ENCODE measurements at regions not wholly inside any gene's neighbourhood (a gene's known extent, or its start where the extent isn't known, plus 50 kb on each side); places are given as distances from the start of the nearest gene placed in this dataset.

- Histone ChIP-seq H3K36me3 (ENCODE audit: control insufficient read depth, insufficient read depth, low read length) (no peaks in the 10 kb centered on the region), H3K4me1 (replicated peaks in 1 of 2; ENCODE audit: control insufficient read depth in 2 of 2, insufficient read depth in 2 of 2, low read length in 2 of 2) (no peaks in the 10 kb centered on the region), H2AFZ (ENCODE audit: low read depth, low read length) (no peak overlapping the region), H3K79me2 (ENCODE audit: control insufficient read depth, insufficient read depth, low read length) (no peaks in the 10 kb centered on the region), H3K9me3 (replicated peaks; ENCODE audit: control insufficient read depth, insufficient read depth, low read depth, low read length) (no peaks in the 10 kb centered on the region), H3K9ac (ENCODE audit: insufficient read depth in 1 of 2, low read depth in 2 of 2, low read length in 2 of 2) (no peak overlapping the region), H3K27me3 (ENCODE audit: control insufficient read depth in 2 of 2, insufficient read depth in 2 of 2, low read length in 2 of 2) (no peaks in the 10 kb centered on the region), H3K27ac (ENCODE audit: extremely low read depth, low read depth, low read length) (no peak overlapping the region), H3K9me1 (ENCODE audit: control insufficient read depth, insufficient read depth, low read length) (no peaks in the 10 kb centered on the region), H4K20me1 (replicated peaks; ENCODE audit: control insufficient read depth, insufficient read depth, low read length) (no peaks in the 10 kb centered on the region), H3K4me2 (ENCODE audit: insufficient read depth, low read length) (no peak overlapping the region), H3K4me3 (no peak overlapping the region)
- intact Hi-C loops (cut with micrococcal nuclease) = no loop called here
- FAIRE-seq = no peak
- ChIA-PET CTCF (ENCODE audit: low intra/inter-chr PET ratio) (no interaction called here), POLR2A (no interaction called here)
- WGBS (ENCODE audit: insufficient coverage, low coverage, missing lambda C conversion rate) = 0% methylated on average over 3 of the region's 3 CpGs
- ATAC-seq = no peak
- BruUV-seq (replicated peaks) = no TSS peak
- no peak for DNase-seq (ENCODE audit: extremely low read depth in 1 of 4, low spot score in 3 of 4)
- in situ Hi-C loops (cut with MboI) = no loop called here
- no peak for TF ChIP-seq RBM34 (IDR thresholded peaks at IDR 0.05; ENCODE audit: borderline replicate concordance, insufficient read depth, low read length)
- no peak for TF ChIP-seq ZNF785 (CRISPR knock-in tag; IDR thresholded peaks at IDR 0.05)
- no peak for TF ChIP-seq CXXC5 (CRISPR knock-in tag; IDR thresholded peaks at IDR 0.05)
- TF ChIP-seq CTCF (IDR thresholded peaks at IDR 0.05 in 2 of 3, conservative IDR thresholded peaks at IDR 0.05 in 1 of 3; ENCODE audit: insufficient read depth in 2 of 3, low read depth in 1 of 3, low read length in 3 of 3) = no peak
- TF ChIP-seq TFAM (CRISPR knock-in tag; conservative IDR thresholded peaks at IDR 0.05) = no peak
- no peak for TF ChIP-seq ZNF197 (CRISPR knock-in tag; IDR thresholded peaks at IDR 0.05; ENCODE audit: low read depth)
- no peak for TF ChIP-seq ELF1 (tag; IDR thresholded peaks at IDR 0.05)
- no peak for TF ChIP-seq ZNF431 (CRISPR knock-in tag; IDR thresholded peaks at IDR 0.05)
- no peak for TF ChIP-seq SPI1 (IDR thresholded peaks at IDR 0.05; ENCODE audit: borderline replicate concordance, low read depth, low read length)
- no peak for TF ChIP-seq TAF15 (IDR thresholded peaks at IDR 0.05; ENCODE audit: low read depth, low read length)
- TF ChIP-seq FIP1L1 (IDR thresholded peaks at IDR 0.05; ENCODE audit: low read depth, low read length, poor library complexity, severe bottlenecking) = no peak
- no peak for TF ChIP-seq MED1 (CRISPR knock-in tag; IDR thresholded peaks at IDR 0.05; ENCODE audit: borderline replicate concordance)
- TF ChIP-seq YY1 (IDR thresholded peaks at IDR 0.05; ENCODE audit: borderline replicate concordance in 1 of 3, control insufficient read depth in 1 of 3, extremely low read depth in 1 of 3, insufficient read depth in 3 of 3, insufficient read length in 1 of 3, insufficient replicate concordance in 2 of 3, low read depth in 1 of 3, low read length in 2 of 3) = no peak
- no peak for TF ChIP-seq ZFP91 (CRISPR knock-in tag; IDR thresholded peaks at IDR 0.05)
- no peak for TF ChIP-seq MNT (conservative IDR thresholded peaks at IDR 0.05)
- no peak for TF ChIP-seq NCOA6 (IDR thresholded peaks at IDR 0.05)
These were observed 1112.5 kb downstream of the TSN start for GRCh38 chr2:122867941-122868340.
